SU-DHL-6 (cell line): ENCODE measurements at regions not wholly inside any gene's neighbourhood (a gene's known extent, or its start where the extent isn't known, plus 50 kb on each side); places are given as distances from the start of the nearest gene placed in this dataset.

Source experiments
- EZH2phosphoT487 ChIP-seq: fragments of 200-600 bp; sonication (generic), shearing (Covaris generic); conservative IDR thresholded peaks from 2 replicates; pipeline ENCODE4 v1.6.1; 2018; ENCODE audit warnings: mild to moderate bottlenecking, antibody characterized with exemption, low read length, moderate library complexity, mixed read lengths
- TF ChIP-seq, protein P1 (sequence below): fragments of 200-600 bp; sonication (generic); IDR thresholded peaks from one replicate; pipeline ENCODE4 v1.5.1; 2017; ENCODE audit warnings: antibody characterized with exemption, mild to moderate bottlenecking, low read length, moderate library complexity; ENCODE audit not compliant: insufficient read depth, poor library complexity, severe bottlenecking

- TF ChIP-seq, protein P1, sequence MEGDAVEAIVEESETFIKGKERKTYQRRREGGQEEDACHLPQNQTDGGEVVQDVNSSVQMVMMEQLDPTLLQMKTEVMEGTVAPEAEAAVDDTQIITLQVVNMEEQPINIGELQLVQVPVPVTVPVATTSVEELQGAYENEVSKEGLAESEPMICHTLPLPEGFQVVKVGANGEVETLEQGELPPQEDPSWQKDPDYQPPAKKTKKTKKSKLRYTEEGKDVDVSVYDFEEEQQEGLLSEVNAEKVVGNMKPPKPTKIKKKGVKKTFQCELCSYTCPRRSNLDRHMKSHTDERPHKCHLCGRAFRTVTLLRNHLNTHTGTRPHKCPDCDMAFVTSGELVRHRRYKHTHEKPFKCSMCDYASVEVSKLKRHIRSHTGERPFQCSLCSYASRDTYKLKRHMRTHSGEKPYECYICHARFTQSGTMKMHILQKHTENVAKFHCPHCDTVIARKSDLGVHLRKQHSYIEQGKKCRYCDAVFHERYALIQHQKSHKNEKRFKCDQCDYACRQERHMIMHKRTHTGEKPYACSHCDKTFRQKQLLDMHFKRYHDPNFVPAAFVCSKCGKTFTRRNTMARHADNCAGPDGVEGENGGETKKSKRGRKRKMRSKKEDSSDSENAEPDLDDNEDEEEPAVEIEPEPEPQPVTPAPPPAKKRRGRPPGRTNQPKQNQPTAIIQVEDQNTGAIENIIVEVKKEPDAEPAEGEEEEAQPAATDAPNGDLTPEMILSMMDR = no peak
- no peak for TF ChIP-seq EZH2phosphoT487
Observed at GRCh38 chr6:137638926-137639706, 144.9 kb upstream of the OLIG3 start.
